Stimulated activated CD8-positive, alpha-beta memory T cell treated with anti-CD3 and anti-CD28 coated beads, Interleukin-7, amount 100 ng/mL, for 48 hours (primary cell): ENCODE measurements at regions not wholly inside any gene's neighbourhood (a gene's known extent, or its start where the extent isn't known, plus 50 kb on each side); places are given as distances from the start of the nearest gene placed in this dataset.

Experiments used
- DNase-seq, 2 donors: peaks; one replicate each; pipeline ENCODE4 v3.0.0-alpha.2; 2020; ENCODE audit warnings: low read depth in 1 of 2; ENCODE audit errors: extremely low read depth in 1 of 2

- no peak for DNase-seq
These were observed 55.5 kb downstream of the DRD1 start for GRCh38 chr5:175388531-175388930.

DNA sequence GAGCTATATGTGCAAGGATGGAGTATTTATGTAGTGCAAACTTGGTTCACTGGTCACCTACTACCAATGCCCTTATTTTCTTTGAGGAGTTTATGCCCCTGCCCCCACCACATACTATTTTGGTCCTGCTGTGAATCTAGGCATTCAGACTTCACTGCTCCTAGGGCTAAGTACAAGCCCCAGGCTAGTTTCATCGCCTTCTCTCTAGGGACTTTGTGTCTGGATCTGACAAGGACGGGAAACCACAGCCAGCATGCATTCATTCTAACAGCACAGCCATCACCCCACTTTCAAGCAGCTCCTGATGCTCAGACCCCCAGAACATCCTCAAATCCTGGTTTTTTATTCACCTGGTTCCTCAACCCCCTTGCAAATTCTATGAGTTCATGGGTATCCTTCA lies 56.8 kb downstream of the DRD1 start:
- no peak for DNase-seq

DNA sequence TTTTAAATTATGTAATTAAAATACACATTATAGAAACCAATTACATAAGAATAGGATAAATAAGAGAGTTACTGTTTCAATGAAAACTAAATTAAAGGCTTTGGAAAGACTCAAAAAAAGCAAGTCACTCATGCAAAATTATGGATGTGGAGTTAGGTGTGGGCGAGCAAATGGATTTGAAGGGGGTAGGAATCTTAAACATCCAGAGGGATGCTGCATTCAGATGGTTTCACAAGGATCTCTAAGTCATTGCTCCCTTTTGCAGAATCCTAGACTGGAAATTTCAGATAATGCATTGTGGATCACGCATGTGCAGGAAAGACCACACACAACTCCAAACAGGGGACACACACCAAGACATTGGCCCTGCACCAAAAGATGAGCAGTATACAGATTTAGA lies 57.5 kb downstream of the DRD1 start:
- no peak for DNase-seq

- DNase-seq = no peak
These were observed 58.2 kb downstream of the DRD1 start for GRCh38 chr5:175385691-175386362.

GRCh38 chr5:175384724-175385552 lies 59.0 kb downstream of the DRD1 start:
- no peak for DNase-seq

DNA sequence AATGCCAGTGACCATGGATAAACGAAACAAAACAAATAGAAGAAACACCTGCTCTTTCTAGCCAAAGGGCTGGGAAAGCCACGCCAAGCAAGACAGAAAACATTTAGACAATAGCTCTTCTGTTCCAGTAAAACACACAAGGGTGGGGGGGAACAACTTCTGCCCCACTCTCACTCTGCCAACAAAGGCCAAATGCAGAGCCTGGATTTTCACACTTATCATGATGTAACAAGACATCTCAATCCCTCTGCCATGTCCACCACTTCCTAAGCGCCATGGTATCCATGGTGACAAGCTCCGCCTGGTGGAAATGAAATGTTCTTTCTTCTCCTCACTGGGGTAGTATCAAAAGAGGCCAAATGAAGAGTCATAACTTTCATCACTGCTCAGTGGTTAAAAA lies 60.6 kb downstream of the DRD1 start:
- DNase-seq = no peak

DNA sequence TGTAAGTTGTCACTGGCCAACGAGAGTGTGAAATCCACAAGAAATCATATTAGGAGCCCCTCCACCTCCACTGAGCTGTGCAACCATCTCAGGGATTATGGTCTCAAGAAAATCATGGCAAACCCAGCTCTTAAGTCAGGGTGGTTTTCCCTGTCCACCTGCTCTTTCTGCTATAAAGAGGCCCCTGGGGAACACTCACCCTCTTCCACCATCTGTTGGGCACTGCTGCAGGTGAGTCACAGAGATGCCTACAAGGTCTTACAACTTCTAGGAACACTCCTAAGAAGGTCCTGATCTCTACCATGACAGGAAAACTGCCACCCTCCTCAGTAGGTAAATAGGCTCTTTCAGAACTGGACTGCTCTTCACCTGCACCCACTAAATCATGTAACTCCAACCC lies 61.8 kb downstream of the DRD1 start:
- no peak for DNase-seq

GRCh38 chr5:175381130-175381529 lies 62.9 kb downstream of the DRD1 start:
- no peak for DNase-seq

- DNase-seq = no peak
These were observed 63.3 kb downstream of the DRD1 start for GRCh38 chr5:175380701-175381100.

- DNase-seq = no peak
These were observed 64.1 kb downstream of the DRD1 start for GRCh38 chr5:175379867-175380266.

- DNase-seq = no peak
These were observed 65.4 kb downstream of the DRD1 start for GRCh38 chr5:175378444-175379028.

DNA sequence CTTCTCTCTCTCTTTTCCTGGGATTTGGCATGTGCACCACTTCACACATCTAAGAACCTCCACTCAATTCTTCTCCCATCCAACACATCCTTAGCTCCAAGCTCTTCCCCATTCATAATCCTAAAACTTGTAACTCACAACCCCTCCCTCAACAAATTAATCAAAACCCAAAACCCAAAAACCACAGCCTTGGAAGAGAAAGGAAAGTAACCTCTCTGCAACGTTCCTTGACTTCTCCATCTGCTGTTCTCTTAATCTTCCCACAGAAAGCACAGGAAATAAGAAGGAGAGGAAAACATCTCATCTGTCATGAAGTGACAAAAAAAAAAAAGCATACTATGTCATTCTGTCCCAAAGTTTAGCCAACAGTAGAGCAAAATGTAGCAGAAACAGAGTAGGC lies 66.2 kb downstream of the DRD1 start:
- no peak for DNase-seq

DNA sequence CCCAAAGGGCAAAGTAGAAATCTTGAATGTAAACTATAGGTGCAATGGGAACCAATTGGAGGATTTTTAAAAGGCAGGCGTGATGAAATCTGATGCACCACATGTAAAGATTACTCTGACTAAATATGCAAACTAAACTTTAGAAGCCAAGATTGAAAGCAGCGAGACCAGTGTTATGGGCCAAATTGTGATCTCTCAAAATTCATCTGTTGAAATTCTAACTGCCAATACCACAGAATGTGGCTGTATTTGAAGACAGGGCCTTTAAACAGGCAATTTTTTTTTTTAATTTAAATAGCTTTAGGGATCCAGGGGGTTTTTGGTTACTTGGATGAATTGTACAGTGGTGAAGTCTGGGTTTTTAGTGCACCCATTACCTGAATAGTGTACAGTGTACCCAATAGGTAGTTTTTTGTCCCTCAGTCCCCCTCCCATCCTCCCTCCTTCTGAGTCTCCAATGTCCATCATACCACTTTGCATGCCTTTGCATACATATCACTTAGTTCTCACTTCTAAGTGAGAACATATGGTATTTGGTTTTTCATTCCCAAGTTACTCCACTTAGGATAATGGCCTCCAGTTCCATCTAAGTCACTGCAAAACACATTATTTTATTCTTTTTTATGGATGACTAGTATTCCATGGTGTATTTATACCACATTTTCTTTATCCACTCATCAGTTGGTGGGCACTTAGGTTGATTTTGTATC lies 69.7 kb downstream of the DRD1 start:
- DNase-seq = no peak

DNA sequence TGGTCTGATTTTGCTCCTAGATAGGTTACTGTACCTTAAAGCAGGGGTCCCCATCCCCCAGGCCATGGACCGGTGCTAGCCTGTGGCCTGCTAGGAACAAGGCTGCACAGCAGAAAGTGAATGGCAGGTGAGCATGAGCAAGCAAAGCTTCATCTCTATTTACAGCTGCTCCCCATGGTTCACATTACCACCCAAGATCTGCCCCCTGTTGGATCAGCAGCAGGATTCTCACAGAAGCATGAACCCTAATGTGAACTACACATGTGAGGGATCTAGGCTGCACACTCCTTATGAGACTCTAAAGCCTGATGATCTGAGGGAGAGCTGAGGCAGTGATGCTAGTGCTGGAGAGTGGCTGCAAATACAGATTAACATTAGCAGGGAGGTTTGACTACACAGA lies 78.1 kb downstream of the DRD1 start:
- no peak for DNase-seq

- no peak for DNase-seq
These were observed 80.7 kb downstream of the DRD1 start for GRCh38 chr5:175363300-175363699.

DNA sequence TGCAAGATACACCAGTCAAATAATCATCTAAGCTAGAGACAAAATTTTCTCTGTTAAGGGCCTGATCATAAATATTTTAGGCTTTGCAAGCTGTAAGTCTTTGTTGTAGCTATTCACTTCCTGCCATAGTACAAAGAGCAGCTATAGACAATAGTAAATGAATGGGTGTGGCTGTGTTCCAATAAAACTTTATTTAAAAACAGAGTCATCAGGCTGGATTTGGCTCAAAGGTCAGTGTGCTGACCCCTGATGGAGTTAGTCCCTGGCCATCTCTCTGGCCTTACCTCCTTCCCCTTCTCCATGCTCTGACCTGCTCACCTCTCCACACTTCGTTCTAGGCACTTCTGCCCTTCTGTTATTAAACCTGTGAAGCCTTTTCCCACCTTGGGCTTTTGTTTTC lies 86.0 kb downstream of the DRD1 start:
- no peak for DNase-seq

DNA sequence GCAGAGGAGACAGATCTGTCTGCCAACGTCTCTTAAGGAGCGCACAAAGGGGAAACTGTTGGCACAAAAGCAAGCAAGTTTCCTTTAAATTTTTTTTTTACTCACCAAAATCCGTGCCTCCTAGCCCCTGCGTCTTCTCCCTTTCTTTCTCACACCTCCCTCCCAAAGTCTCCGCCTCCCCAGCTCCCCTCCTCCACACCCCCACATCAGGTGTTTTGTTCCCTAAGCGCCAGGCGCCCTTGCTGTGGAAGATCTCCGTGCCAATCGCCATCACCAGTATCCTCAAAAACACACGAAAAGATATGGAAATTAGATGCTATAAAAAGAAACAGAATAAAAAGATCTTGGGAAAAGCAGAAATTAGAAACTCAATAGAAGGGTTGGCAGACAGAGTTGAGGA lies 87.6 kb downstream of the DRD1 start:
- no peak for DNase-seq

GRCh38 chr5:175354964-175355363 lies 89.0 kb downstream of the DRD1 start:
- no peak for DNase-seq

GRCh38 chr5:175353926-175354325 lies 90.1 kb downstream of the DRD1 start:
- DNase-seq = no peak

GRCh38 chr5:175351897-175352590 lies 91.9 kb downstream of the DRD1 start:
- DNase-seq = no peak

- DNase-seq = no peak
These were observed 92.9 kb downstream of the DRD1 start for GRCh38 chr5:175351126-175351525.
